ENCODE measurements at regions not wholly inside any gene's neighbourhood (a gene's known extent, or its start where the extent isn't known, plus 50 kb on each side); places are given as distances from the start of the nearest gene placed in this dataset.

DNA sequence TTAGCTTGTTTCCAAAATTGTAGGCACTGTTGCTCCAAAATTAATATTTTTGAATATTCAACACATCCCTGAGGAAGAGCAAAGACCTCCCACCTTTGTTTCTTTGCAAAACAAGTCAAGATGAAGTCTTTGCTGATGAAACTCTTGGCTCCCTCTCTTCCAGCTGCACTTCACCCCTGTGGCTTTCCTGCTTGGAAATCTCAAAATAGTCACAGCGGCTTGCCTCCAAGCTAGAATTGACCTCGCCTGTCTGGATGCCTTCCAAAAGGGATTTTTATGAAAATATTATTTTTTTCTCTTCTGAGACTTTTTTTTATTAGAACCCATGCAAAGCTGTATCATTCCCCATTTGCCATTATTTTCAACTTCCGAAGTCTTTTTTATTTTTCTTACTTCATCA is 71.1 kb upstream of the MROH9 start:
- TF ChIP-seq CEBPB (IDR thresholded peaks at IDR 0.05) = no peak
- TF ChIP-seq TEAD4 (IDR thresholded peaks at IDR 0.05) = no peak
- no peak for TF ChIP-seq RAD21 (IDR thresholded peaks at IDR 0.05; ENCODE audit: low read depth)
- no peak for TF ChIP-seq EP300 (IDR thresholded peaks at IDR 0.05; ENCODE audit: borderline replicate concordance)

Measured in Ishikawa (cell line).